VCaP (cell line): ENCODE measurements at regions not wholly inside any gene's neighbourhood (a gene's known extent, or its start where the extent isn't known, plus 50 kb on each side); places are given as distances from the start of the nearest gene placed in this dataset.
A peak's percentile ranks its signal among the peaks of the same experiment; 100 is the strongest.

Experiments used
- H3K27ac ChIP-seq: fragments of 450-650 bp; 2 replicates; pipeline ENCODE4 v1.5.1; 2017
- TF ChIP-seq, protein P1 (sequence below): fragments of 450-650 bp; conservative IDR thresholded peaks from 2 replicates; pipeline ENCODE4 v1.5.1; 2017; ENCODE audit warnings: mild to moderate bottlenecking, moderate library complexity

DNA sequence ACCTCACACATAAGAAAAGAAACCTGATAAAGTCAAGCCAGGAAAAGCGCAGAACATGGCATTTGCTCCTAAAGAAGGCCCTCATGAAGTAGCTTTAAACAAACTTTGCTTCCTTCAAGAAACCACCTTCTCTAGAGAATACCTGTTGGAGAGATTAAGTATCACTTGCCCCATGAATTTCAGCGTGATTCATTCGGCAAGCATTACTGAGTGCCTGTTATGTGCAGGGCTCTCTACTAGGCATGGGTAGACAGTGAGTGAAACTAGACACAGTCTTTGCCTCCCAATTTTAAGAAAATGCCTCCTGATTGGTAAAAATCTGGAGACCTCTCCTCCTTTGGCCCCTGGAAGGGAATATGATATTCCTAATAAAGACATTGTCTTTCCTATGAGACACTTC, 475.8 kb upstream of the NBEA start:
- TF ChIP-seq, protein P1, sequence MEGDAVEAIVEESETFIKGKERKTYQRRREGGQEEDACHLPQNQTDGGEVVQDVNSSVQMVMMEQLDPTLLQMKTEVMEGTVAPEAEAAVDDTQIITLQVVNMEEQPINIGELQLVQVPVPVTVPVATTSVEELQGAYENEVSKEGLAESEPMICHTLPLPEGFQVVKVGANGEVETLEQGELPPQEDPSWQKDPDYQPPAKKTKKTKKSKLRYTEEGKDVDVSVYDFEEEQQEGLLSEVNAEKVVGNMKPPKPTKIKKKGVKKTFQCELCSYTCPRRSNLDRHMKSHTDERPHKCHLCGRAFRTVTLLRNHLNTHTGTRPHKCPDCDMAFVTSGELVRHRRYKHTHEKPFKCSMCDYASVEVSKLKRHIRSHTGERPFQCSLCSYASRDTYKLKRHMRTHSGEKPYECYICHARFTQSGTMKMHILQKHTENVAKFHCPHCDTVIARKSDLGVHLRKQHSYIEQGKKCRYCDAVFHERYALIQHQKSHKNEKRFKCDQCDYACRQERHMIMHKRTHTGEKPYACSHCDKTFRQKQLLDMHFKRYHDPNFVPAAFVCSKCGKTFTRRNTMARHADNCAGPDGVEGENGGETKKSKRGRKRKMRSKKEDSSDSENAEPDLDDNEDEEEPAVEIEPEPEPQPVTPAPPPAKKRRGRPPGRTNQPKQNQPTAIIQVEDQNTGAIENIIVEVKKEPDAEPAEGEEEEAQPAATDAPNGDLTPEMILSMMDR: no peak
- H3K27ac ChIP-seq: no peak overlapping the region

DNA sequence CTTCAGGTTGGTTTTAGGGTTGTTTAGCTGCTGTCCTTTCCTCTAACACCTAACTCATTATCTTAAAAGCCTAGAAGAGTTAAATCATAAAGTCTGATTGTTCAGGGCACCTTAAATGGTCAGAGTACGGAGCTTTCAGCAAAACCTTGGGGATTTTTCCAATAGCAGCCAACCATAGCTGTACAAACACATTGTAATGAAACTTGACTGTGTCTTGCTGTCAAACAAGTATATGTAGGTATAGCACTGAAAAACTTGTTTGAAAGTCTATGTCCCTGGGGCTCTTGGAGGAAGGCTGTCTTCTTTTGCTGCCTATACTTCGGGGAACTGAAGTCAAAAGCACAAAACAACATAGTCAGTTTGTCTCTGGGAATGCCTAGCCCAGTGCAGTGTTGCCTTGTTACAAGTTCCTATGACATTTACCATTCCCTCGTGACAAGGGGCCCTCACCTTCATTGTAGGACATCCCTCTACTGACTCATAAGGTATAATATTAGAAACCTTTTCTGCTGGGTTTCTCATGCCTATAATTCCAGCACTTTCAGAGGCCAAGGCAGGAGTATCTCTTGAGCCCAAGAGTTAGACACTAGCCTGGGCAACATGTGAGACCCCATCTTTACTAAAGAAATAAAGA, 474.5 kb upstream of the NBEA start:
- peak overlapping the region; percentile 74 for H3K27ac ChIP-seq
- TF ChIP-seq, protein P1: no peak

DNA sequence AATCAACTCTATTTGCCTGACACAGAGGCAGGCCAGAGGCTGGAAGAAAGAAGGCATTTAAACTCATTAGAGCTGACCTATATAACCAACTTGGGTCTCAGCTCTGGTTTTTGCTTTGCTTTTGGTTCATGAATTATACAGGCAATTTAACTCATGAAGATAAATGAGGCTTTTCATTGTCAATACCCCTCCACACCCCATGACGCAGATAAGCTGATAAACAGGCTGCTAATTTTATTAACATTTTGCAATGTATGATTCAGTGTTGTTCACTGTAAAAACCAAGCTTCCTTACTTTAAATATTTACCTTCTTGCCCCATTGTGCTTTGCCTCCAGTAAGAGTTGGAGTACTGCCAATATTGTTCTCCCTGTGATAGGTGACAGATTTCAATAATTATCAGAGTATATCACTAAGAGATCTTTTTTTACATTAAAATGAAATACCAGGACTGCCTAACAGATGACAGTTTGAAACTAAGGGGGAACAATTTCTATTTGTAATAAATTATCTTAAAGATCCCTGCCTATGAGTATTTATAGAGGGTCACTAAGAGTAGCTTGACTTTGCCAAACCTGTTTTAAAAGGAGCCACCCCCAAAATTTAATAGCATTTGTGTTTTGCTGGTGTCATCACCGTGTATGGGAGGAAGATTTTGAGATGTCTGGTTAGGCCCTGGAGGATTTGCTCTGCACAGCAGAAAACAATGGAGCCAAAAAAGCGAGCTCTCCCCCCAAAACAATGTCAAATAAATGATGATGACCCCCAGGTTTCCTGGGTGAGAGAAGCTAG, 472.7 kb upstream of the NBEA start:
- TF ChIP-seq, protein P1: no peak
- H3K27ac ChIP-seq: peak overlapping the region; percentile 74

DNA sequence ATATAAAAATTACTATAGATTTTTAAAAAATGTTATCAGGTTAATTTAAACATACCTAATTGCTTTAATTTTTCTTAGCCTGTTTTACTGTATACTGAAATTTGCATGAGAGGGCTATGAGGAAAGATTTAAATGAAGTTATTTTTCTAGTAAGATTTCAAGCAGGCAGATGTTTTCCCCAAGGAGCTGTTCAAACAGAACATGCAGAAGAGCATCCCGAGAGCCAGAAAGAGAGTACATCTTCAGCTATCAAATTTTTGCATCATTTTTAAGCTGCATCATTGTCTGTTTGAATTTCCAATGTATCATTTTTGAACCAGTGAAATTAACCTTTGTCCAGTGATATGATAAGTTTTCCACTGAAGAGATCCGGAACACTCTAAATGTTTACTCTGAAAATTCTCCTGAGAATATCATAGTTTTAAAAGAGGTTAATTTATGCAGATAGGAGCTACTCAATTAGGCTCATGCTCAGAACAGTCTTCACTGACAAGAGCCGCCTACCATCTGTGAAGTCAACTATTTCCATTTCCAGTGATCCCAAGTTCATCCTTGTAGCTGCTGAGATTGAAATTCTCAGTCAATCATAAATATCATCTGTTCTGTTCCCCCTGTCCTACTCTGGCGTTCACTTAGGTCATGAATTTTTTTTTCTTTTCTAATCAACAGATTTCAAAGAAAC, 467.7 kb upstream of the NBEA start:
- TF ChIP-seq, protein P1: no peak
- no peak overlapping the region for H3K27ac ChIP-seq

DNA sequence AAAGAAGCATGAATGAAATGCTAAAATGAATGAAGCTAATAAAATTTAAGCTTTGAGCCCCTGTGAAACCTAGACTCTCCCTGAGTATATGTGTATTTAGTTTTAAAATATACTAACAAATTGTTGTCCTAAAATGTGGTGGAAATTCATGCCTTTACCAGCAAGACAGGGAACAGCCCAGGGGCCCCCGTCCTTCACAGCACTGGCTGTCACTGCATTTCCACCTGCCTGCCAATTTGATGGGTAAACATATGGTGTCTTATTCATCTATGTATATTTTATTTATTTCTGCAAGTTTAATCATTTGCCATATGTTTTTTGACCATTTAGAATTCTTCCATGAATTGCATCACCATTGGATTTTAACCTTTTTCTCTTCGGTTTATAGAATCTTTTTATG, 463.7 kb upstream of the NBEA start:
- no peak overlapping the region for H3K27ac ChIP-seq
- TF ChIP-seq, protein P1: no peak

DNA sequence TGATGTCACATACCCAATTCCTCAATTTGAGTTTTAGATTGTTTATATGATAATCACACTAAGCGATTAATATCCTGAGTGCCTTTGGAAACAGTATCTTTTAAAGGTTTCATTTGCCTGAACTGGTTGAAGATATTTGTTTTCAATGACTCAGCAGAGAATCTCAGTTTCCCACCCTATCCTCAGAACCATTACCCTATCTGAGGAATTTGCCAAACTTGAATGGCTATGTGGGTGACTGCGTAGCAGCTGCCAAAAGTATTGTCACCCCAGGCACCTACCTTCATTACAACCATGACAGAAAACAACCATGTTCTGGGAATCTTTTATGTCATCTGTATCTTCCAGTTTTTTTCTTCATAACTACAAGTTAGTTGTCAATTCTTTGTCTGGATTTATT, 440.1 kb upstream of the NBEA start:
- TF ChIP-seq, protein P1: no peak
- H3K27ac ChIP-seq: no peak overlapping the region

DNA sequence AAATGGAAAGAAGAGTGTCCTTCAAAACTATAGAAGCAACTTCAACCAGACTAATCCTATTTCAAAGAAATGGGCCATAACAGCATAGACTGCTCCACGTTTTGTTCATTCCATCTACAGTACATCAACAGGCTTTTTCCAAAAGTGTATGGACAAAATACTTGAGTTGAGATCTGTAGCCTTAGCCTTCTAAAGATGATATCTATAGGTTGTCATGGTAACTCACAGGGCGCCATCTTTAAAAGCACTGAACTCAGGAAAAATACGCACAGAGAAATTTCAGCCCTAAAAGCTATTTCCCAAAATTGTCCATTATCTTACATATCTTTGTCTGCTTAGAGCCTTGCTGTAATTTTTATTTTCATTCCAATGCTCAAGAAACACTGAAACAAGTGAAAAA, 439.4 kb upstream of the NBEA start:
- H3K27ac ChIP-seq: no peak overlapping the region
- TF ChIP-seq, protein P1: no peak
